T-cell (primary cell): ENCODE measurements at regions not wholly inside any gene's neighbourhood (a gene's known extent, or its start where the extent isn't known, plus 50 kb on each side); places are given as distances from the start of the nearest gene placed in this dataset.
"Not testable (repeated sequence)": the region's sequence is repeated elsewhere in the genome, so short reads cannot be mapped to it uniquely, and the experiment has no call there.

Source experiments
- ATAC-seq, 4 experiments: fragments of 200-7000 bp in 3 of 4; fragments of 150-1000 bp in 1 of 4; cut with Tn5 transposase; replicated peaks in 1 of 4; 1 replicate in 3 of 4; 2 replicates in 1 of 4; pipeline ENCODE4 v1.10.0; 2021; ENCODE audit warnings: moderate library complexity in 3 of 4, mild to moderate bottlenecking in 2 of 4, moderate number of reproducible peaks in 1 of 4
- CTCF ChIA-PET, 2 donors: fragments of 300-600 bp; sonication (Branson Sonifier 250); formaldehyde crosslinking; loops; one replicate each; lab custom pipeline; 2022; ENCODE audit warnings: antibody characterized with exemption in 2 of 2; lab: Charles Lee
- POLR2A ChIA-PET, 2 donors: fragments of 300-600 bp; sonication (Branson Sonifier 250); formaldehyde crosslinking; loops; one replicate each; lab custom pipeline; 2022; ENCODE audit warnings: antibody characterized with exemption in 2 of 2; lab: Charles Lee
- DNase-seq, 35 experiments: peaks; one replicate each; pipeline versions ENCODE4 v3.0.0 to v3.0.0-alpha.2; 2013 to 2023
- H3K27ac ChIP-seq: one replicate; pipeline ENCODE4 v1.5.1; 2013; ENCODE audit warnings: low read length
- H3K27me3 ChIP-seq, 2 experiments: replicated peaks in 1 of 2; 1 replicate in 1 of 2; 2 replicates in 1 of 2; pipeline versions ENCODE4 v1.6.1 to v1.7.0; 2013; ENCODE audit warnings: low read length in 1 of 2, mixed read lengths in 1 of 2; ENCODE audit not compliant: control insufficient read depth in 2 of 2, insufficient read depth in 2 of 2; ENCODE audit errors: extremely low read depth in 1 of 2
- H3K36me3 ChIP-seq, 2 donors: 1 replicate in 1 of 2; 2 replicates in 1 of 2; pipeline versions ENCODE4 v1.6.1 to v1.7.0; 2013; ENCODE audit warnings: low read length in 1 of 2; ENCODE audit not compliant: control insufficient read depth in 2 of 2, insufficient read depth in 1 of 2; ENCODE audit errors: extremely low read depth in 1 of 2
- H3K4me1 ChIP-seq, 2 experiments: 1 replicate in 1 of 2; 2 replicates in 1 of 2; pipeline versions ENCODE4 v1.6.1 to v1.7.0; 2013; ENCODE audit warnings: low read length in 2 of 2, mixed read lengths in 1 of 2; ENCODE audit not compliant: insufficient read depth in 2 of 2, control insufficient read depth in 1 of 2; ENCODE audit errors: extremely low read depth in 1 of 2
- H3K4me3 ChIP-seq, 2 donors: 1 replicate in 1 of 2; 2 replicates in 1 of 2; pipeline versions ENCODE4 v1.5.1 to v1.7.0; 2013; ENCODE audit warnings: mild to moderate bottlenecking in 2 of 2, low read length in 1 of 2, moderate library complexity in 1 of 2; ENCODE audit not compliant: control insufficient read depth in 1 of 2; ENCODE audit errors: extremely low read depth in 1 of 2
- H3K9me3 ChIP-seq: 2 replicates; pipeline ENCODE4 v1.7.0; 2013
- H3K27ac Mint-ChIP-seq, 2 donors: one replicate each; pipeline ENCODE4 v1.8.0; 2020 to 2021; ENCODE audit warnings: mild to moderate bottlenecking in 2 of 2, mixed read lengths in 2 of 2
- H3K27me3 Mint-ChIP-seq, 2 donors: one replicate each; pipeline ENCODE4 v1.8.0; 2021 to 2022; ENCODE audit warnings: mixed read lengths in 2 of 2
- H3K36me3 Mint-ChIP-seq: one replicate; pipeline ENCODE4 v1.8.0; 2021; ENCODE audit warnings: mixed read lengths
- H3K4me1 Mint-ChIP-seq, 3 donors: one replicate each; pipeline ENCODE4 v1.8.0; 2020 to 2022; ENCODE audit warnings: mixed read lengths in 3 of 3, mild to moderate bottlenecking in 1 of 3
- H3K4me3 Mint-ChIP-seq, 3 donors: one replicate each; pipeline ENCODE4 v1.8.0; 2020 to 2022; ENCODE audit warnings: mild to moderate bottlenecking in 3 of 3, mixed read lengths in 3 of 3, moderate library complexity in 3 of 3
- H3K9me3 Mint-ChIP-seq, 3 donors: one replicate each; pipeline ENCODE4 v1.8.0; 2020 to 2022; ENCODE audit warnings: mixed read lengths in 3 of 3
- WGBS: methylation state at CpG from one replicate; pipeline ENCODE4 v1.1.5; 2013; ENCODE audit warnings: missing lambda C conversion rate; ENCODE audit not compliant: insufficient coverage; 5-methylcytosine and 5-hydroxymethylcytosine counted together

GRCh38 chr13:18286848-18287247, 894.8 kb downstream of the TUBA3C start:
- not testable (repeated sequence) for H3K9me3 Mint-ChIP-seq

GRCh38 chr13:18285663-18286062, 896.0 kb downstream of the TUBA3C start:
- H3K4me3 ChIP-seq, H3K27me3 Mint-ChIP-seq, H3K4me1 ChIP-seq, H3K9me3 ChIP-seq, H3K36me3 Mint-ChIP-seq, DNase-seq, ATAC-seq, H3K4me3 Mint-ChIP-seq, H3K4me1 Mint-ChIP-seq, POLR2A ChIA-PET, H3K9me3 Mint-ChIP-seq, H3K36me3 ChIP-seq, H3K27ac Mint-ChIP-seq, H3K27ac ChIP-seq, CTCF ChIA-PET, H3K27me3 ChIP-seq: not testable (repeated sequence)
- WGBS: 83% methylated on average over 2 of the region's 4 CpGs

More at GRCh38 chr13:18286848-18287247, 894.8 kb downstream of the TUBA3C start:
- H3K4me3 ChIP-seq, H3K27me3 Mint-ChIP-seq, H3K4me1 ChIP-seq, H3K9me3 ChIP-seq, H3K27ac ChIP-seq, H3K4me1 Mint-ChIP-seq, CTCF ChIA-PET, H3K4me3 Mint-ChIP-seq, DNase-seq, ATAC-seq, H3K36me3 ChIP-seq, POLR2A ChIA-PET, H3K36me3 Mint-ChIP-seq, H3K27ac Mint-ChIP-seq, H3K27me3 ChIP-seq: not testable (repeated sequence)
- no CpG with 5 or more reads among the region's 2 CpGs for WGBS

GRCh38 chr13:18284040-18284439, 897.6 kb downstream of the TUBA3C start:
- H3K27me3 Mint-ChIP-seq, H3K4me3 ChIP-seq, CTCF ChIA-PET, DNase-seq, H3K36me3 Mint-ChIP-seq, H3K9me3 Mint-ChIP-seq, H3K36me3 ChIP-seq, H3K27me3 ChIP-seq, ATAC-seq, H3K27ac ChIP-seq, H3K4me1 ChIP-seq, H3K9me3 ChIP-seq, H3K4me3 Mint-ChIP-seq, POLR2A ChIA-PET, H3K27ac Mint-ChIP-seq, H3K4me1 Mint-ChIP-seq: not testable (repeated sequence)
- WGBS: no CpG with 5 or more reads among the region's 5 CpGs

DNA sequence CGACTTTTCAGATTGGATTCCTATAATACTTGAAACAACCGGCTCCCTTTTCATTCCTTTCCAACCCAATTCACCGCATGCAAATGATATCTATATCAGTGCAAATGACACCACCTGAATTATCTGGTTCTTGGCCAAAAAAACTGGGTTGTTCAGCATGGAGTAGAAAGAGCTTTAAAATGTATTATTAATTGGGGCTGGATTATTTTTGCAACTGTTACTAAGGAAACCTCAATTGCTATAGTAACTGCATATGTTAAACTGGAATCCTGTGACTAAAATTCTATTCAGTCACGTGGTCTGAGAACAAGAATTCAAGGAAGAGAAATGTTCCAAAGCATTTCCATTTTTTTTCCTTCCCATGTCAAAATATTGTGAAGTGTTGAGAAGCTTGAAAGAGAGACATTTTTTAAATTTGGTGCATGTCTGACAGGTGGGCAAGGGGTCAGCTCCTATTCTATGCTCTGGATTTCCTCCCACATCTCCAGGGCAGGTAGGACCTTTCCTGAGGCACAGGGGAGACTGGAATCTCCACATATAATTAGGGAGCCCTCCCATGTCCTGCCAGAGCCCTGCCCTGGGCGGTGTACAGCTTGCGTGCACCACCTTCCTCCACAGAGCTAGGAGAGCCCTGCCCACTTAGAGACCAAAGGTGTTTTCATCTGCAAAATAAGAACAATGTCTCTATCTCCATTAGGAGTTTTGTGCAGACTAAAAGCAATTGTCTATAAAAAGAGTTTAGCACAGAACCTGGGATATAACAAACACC, 899.6 kb downstream of the TUBA3C start:
- H3K27ac Mint-ChIP-seq, H3K4me1 ChIP-seq, CTCF ChIA-PET, H3K36me3 Mint-ChIP-seq, H3K36me3 ChIP-seq, POLR2A ChIA-PET, H3K27ac ChIP-seq, H3K4me3 Mint-ChIP-seq, DNase-seq, H3K9me3 Mint-ChIP-seq, H3K4me3 ChIP-seq, ATAC-seq, H3K27me3 Mint-ChIP-seq, H3K27me3 ChIP-seq, H3K4me1 Mint-ChIP-seq, H3K9me3 ChIP-seq: not testable (repeated sequence)
- WGBS: no CpG with 5 or more reads among the region's 6 CpGs

DNA sequence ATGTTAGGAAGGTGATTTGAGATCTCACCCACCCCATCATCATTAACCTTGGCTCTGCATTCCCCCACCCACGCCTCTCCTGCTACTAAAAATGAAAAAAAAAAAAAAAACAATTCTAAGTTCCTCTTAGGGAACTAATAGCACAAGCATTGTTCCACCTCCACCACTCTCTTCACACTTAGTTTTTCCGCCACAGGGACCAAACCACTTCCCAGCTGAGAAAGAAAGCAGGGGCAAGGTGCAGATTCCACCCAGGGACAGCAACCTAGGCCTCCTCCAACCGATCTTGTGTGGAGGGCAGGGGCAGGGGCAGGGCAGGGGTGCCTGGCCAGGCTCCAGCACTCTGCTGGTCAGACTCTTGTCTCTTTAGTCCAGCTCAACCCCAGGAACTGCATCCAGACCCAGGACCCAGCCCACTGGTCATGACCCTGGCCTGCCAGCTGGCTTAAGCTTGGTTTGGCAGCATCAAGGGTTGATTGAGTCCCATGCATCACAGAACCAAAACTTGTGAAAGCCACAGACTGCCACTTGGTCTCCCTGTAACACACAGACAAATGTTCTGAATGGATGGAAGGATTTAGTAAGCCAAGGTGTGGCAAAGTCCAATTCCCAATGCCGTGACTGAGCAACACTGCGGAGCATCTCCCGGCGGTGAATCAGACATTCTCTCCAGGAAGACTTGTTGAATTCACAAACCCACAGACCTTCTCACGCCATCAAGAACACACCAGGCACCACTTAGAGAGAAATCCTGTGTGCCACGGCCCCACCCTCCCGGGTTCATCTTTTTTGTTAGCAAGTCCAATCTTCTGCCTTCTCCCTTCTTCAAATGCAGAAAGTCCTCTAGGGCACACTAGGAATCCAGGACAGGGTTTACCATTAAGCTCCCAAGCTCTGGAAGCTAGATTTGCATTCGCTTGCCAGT, 900.5 kb downstream of the TUBA3C start:
- DNase-seq, H3K4me3 ChIP-seq, CTCF ChIA-PET, ATAC-seq, H3K27ac ChIP-seq, H3K4me1 ChIP-seq, H3K36me3 Mint-ChIP-seq, H3K36me3 ChIP-seq, H3K27me3 Mint-ChIP-seq, H3K27me3 ChIP-seq, H3K4me3 Mint-ChIP-seq, H3K27ac Mint-ChIP-seq, H3K4me1 Mint-ChIP-seq, H3K9me3 Mint-ChIP-seq, H3K9me3 ChIP-seq, POLR2A ChIA-PET: not testable (repeated sequence)
- no CpG with 5 or more reads among the region's 11 CpGs for WGBS

DNA sequence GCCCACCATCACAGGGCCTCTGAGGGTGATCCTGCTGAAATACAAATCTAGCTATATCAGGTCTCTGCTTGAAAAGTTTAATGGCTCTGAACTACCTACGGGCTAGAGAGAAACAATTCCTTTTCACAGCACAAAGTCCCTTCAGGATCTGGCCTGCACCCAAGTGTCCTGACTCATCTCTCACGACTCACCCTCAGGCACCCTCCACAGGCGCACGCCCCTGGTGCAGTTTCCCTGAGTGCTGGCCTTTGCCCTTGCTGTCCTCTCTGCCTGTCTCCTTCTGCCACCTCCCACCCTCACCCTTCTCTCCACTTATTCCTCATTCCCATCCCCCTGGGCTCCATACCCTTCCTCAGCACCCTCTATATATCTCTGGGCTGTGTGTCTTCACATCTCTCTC, 901.7 kb downstream of the TUBA3C start:
- H3K4me1 ChIP-seq, H3K9me3 ChIP-seq, H3K4me3 Mint-ChIP-seq, H3K4me3 ChIP-seq, CTCF ChIA-PET, POLR2A ChIA-PET, H3K4me1 Mint-ChIP-seq, H3K36me3 Mint-ChIP-seq, H3K27ac ChIP-seq, H3K9me3 Mint-ChIP-seq, H3K36me3 ChIP-seq, DNase-seq, H3K27ac Mint-ChIP-seq, ATAC-seq, H3K27me3 ChIP-seq, H3K27me3 Mint-ChIP-seq: not testable (repeated sequence)
- 81% methylated on average over 4 of the region's 4 CpGs for WGBS
